Endothelial cell of umbilical vein (primary cell): ENCODE measurements at regions not wholly inside any gene's neighbourhood (a gene's known extent, or its start where the extent isn't known, plus 50 kb on each side); places are given as distances from the start of the nearest gene placed in this dataset.

Experiments used
- BruUV-seq: library from RNA; stranded (reverse); fragments of 400-500 nt; replicated peaks from 2 replicates; lab custom pipeline; 2021; lab: Mats Ljungman, UMichigan
- CTCF ChIA-PET: fragments of 300-600, 350-600 bp; sonication (Branson Sonifier 250); formaldehyde crosslinking; loops from one replicate; lab custom pipeline; 2021; ENCODE audit warnings: antibody characterized with exemption, inconsistent platforms; lab: Charles Lee
- POLR2A ChIA-PET: fragments of 300-600, 350-600 bp; sonication (Branson Sonifier 250); formaldehyde crosslinking; loops from one replicate; lab custom pipeline; 2021; ENCODE audit warnings: antibody characterized with exemption, inconsistent platforms; lab: Charles Lee
- DNase-seq: peaks from one replicate; pipeline ENCODE4 v3.0.0-alpha.2; 2011; ENCODE audit warnings: low read depth, low spot score
- FAIRE-seq: peaks from 2 replicates; lab custom pipeline; 2011; peaks lifted over from hg19 to GRCh38; lab: Jason Lieb, UNC
- H2AFZ ChIP-seq: 2 replicates; pipeline ENCODE4 v1.6.0; 2012; ENCODE audit warnings: low read depth, low read length, control low read depth, inconsistent platforms
- H3K27ac ChIP-seq: 2 replicates; pipeline ENCODE4 v1.5.1; 2011; ENCODE audit warnings: low read depth, mild to moderate bottlenecking, control low read depth, low read length, moderate library complexity; ENCODE audit not compliant: insufficient read depth
- H3K27me3 ChIP-seq, 2 experiments: 2 replicates each; pipeline versions ENCODE4 v1.6.0 to v1.6.1; 2011; ENCODE audit warnings: low read length in 2 of 2, mixed read lengths in 1 of 2; ENCODE audit not compliant: control insufficient read depth in 2 of 2, insufficient read depth in 2 of 2
- H3K36me3 ChIP-seq, 2 experiments: 2 replicates in 1 of 2; 3 replicates in 1 of 2; pipeline ENCODE4 v1.5.1; 2011; ENCODE audit warnings: low read length in 2 of 2, mild to moderate bottlenecking in 1 of 2, moderate library complexity in 1 of 2; ENCODE audit not compliant: control insufficient read depth in 2 of 2, insufficient read depth in 2 of 2; ENCODE audit errors: extremely low read depth in 1 of 2
- H3K4me1 ChIP-seq: 3 replicates; pipeline ENCODE4 v1.5.1; 2011; ENCODE audit warnings: mild to moderate bottlenecking, low read length; ENCODE audit not compliant: control insufficient read depth, insufficient read depth; ENCODE audit errors: extremely low read depth
- H3K4me2 ChIP-seq: 2 replicates; pipeline ENCODE4 v1.6.1; 2011; ENCODE audit warnings: low read length, control low read depth, mixed read lengths; ENCODE audit not compliant: insufficient read depth
- H3K4me3 ChIP-seq, 3 experiments: fragments of 200-600 bp in 1 of 3; sonication (generic), shearing (Covaris generic) in 1 of 3; replicated peaks in 1 of 3; 2 replicates each; pipeline ENCODE4 v1.5.1; 2011 to 2016; ENCODE audit warnings: control low read depth in 3 of 3, low read length in 3 of 3, mild to moderate bottlenecking in 2 of 3, inconsistent platforms in 1 of 3, low read depth in 1 of 3, moderate library complexity in 1 of 3; ENCODE audit not compliant: insufficient read depth in 1 of 3
- H3K79me2 ChIP-seq: 2 replicates; pipeline ENCODE4 v1.6.0; 2012; ENCODE audit warnings: low read length, inconsistent platforms; ENCODE audit not compliant: control insufficient read depth, insufficient read depth
- H3K9ac ChIP-seq: replicated peaks from 2 replicates; pipeline ENCODE3; 2011; ENCODE audit warnings: low read length, control low read depth; ENCODE audit not compliant: insufficient read depth; ENCODE audit errors: extremely low read depth
- H3K9me1 ChIP-seq: replicated peaks from 3 replicates; pipeline ENCODE4 v1.6.0; 2011; ENCODE audit warnings: mild to moderate bottlenecking, low read length; ENCODE audit not compliant: control insufficient read depth, insufficient read depth; ENCODE audit errors: extremely low read depth
- H3K9me3 ChIP-seq: replicated peaks from 2 replicates; pipeline ENCODE4 v1.5.1; 2012; ENCODE audit warnings: low read length, inconsistent platforms; ENCODE audit not compliant: control insufficient read depth, insufficient read depth
- H4K20me1 ChIP-seq: replicated peaks from 2 replicates; pipeline ENCODE3; 2011; ENCODE audit warnings: mild to moderate bottlenecking, low read length; ENCODE audit not compliant: control insufficient read depth, insufficient read depth; ENCODE audit errors: extremely low read depth
- EZH2 ChIP-seq: IDR thresholded peaks from 2 replicates; pipeline ENCODE4 v1.6.1; 2012; ENCODE audit warnings: borderline replicate concordance, low read depth, mild to moderate bottlenecking, moderate library complexity, low read length, inconsistent platforms; ENCODE audit not compliant: severe bottlenecking
- FOS ChIP-seq: IDR thresholded peaks from 2 replicates; pipeline ENCODE4 v1.6.1; 2011; ENCODE audit warnings: mild to moderate bottlenecking, low read length, moderate library complexity, borderline replicate concordance; ENCODE audit not compliant: insufficient read depth
- GATA2 ChIP-seq: IDR thresholded peaks from 2 replicates; pipeline ENCODE4 v1.7.0; 2011; ENCODE audit warnings: low read depth, mild to moderate bottlenecking, moderate library complexity, mixed read lengths, low read length; ENCODE audit not compliant: insufficient read length, insufficient read depth
- JUN ChIP-seq: IDR thresholded peaks from 2 replicates; pipeline ENCODE4 v1.6.1; 2011; ENCODE audit warnings: borderline replicate concordance, low read depth; ENCODE audit not compliant: insufficient read length, insufficient read depth
- MAX ChIP-seq: IDR thresholded peaks from 2 replicates; pipeline ENCODE4 v1.6.1; 2011; ENCODE audit not compliant: insufficient read depth, insufficient read length
- MYC ChIP-seq: IDR thresholded peaks from one replicate; pipeline ENCODE4 v1.6.1; 2011; ENCODE audit warnings: mild to moderate bottlenecking, low read depth, low read length
- POLR2A ChIP-seq: IDR thresholded peaks from 2 replicates; pipeline ENCODE4 v1.6.1; 2012; ENCODE audit warnings: low read depth, mild to moderate bottlenecking, control low read depth, low read length
- POLR2AphosphoS5 ChIP-seq: IDR thresholded peaks from 2 replicates; pipeline ENCODE4 v1.6.1; 2012; ENCODE audit warnings: low read depth, mild to moderate bottlenecking, control low read depth, low read length, moderate library complexity; ENCODE audit not compliant: insufficient read depth
- dilution Hi-C: fragments of 300-500 bp; cut with MboI; formaldehyde crosslinking; loops from one replicate; pipeline ENCODE4 v1.15.0; 2019; ENCODE audit warnings: low sequenced_read_pairs; ENCODE audit not compliant: extremely low pct_ligation_motif_present
- intact Hi-C: fragments of 100-400 bp; cut with micrococcal nuclease; formaldehyde crosslinking; loops from one replicate; pipeline ENCODE4 v1.10.0; 2022
- TF ChIP-seq, protein P1 (sequence below), 2 donors: IDR thresholded peaks; 1 replicate in 1 of 2; 2 replicates in 1 of 2; pipeline ENCODE4 v1.5.1; 2011; ENCODE audit warnings: low read length in 2 of 2, mild to moderate bottlenecking in 2 of 2, moderate library complexity in 2 of 2, control low read depth in 1 of 2, inconsistent platforms in 1 of 2, low read depth in 1 of 2; ENCODE audit not compliant: insufficient read depth in 1 of 2; ENCODE audit errors: extremely low read depth in 1 of 2

GRCh38 chr7:67900456-67900855 is 903.8 kb downstream of the TYW1 start:
- Histone ChIP-seq H3K4me2 (no peak overlapping the region), H3K4me1 (no peaks in the 10 kb centered on the region), H3K27ac (no peak overlapping the region), H2AFZ (no peak overlapping the region), H3K9me3 (peaks cover 6% of the 10 kb centered on the region), H3K9ac (no peak overlapping the region), H3K27me3 (no peaks in the 10 kb centered on the region), H3K36me3 (no peaks in the 10 kb centered on the region), H4K20me1 (no peaks in the 10 kb centered on the region), H3K4me3 (no peak overlapping the region), H3K9me1 (no peaks in the 10 kb centered on the region), H3K79me2 (no peaks in the 10 kb centered on the region)
- TF ChIP-seq JUN (no peak), GATA2 (no peak), POLR2AphosphoS5 (no peak), FOS (no peak), MYC (no peak), EZH2 (no peak), POLR2A (no peak), MAX (no peak)
- TF ChIP-seq, protein P1, sequence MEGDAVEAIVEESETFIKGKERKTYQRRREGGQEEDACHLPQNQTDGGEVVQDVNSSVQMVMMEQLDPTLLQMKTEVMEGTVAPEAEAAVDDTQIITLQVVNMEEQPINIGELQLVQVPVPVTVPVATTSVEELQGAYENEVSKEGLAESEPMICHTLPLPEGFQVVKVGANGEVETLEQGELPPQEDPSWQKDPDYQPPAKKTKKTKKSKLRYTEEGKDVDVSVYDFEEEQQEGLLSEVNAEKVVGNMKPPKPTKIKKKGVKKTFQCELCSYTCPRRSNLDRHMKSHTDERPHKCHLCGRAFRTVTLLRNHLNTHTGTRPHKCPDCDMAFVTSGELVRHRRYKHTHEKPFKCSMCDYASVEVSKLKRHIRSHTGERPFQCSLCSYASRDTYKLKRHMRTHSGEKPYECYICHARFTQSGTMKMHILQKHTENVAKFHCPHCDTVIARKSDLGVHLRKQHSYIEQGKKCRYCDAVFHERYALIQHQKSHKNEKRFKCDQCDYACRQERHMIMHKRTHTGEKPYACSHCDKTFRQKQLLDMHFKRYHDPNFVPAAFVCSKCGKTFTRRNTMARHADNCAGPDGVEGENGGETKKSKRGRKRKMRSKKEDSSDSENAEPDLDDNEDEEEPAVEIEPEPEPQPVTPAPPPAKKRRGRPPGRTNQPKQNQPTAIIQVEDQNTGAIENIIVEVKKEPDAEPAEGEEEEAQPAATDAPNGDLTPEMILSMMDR (IDR thresholded peaks at IDR 0.05; ENCODE audit: extremely low read depth in 1 of 2, insufficient read depth in 1 of 2, low read depth in 1 of 2, low read length in 2 of 2): no peak
- CTCF ChIA-PET: no interaction called here
- FAIRE-seq (no peak), DNase-seq (no peak)
- POLR2A ChIA-PET: no interaction called here
- intact Hi-C loops: no loop called here
- dilution Hi-C loops: no loop called here
- no TSS peak for BruUV-seq
